ENCODE measurements at regions not wholly inside any gene's neighbourhood (a gene's known extent, or its start where the extent isn't known, plus 50 kb on each side); places are given as distances from the start of the nearest gene placed in this dataset.
"Not testable (repeated sequence)": the region's sequence is repeated elsewhere in the genome, so short reads cannot be mapped to it uniquely, and the experiment has no call there.

DNA sequence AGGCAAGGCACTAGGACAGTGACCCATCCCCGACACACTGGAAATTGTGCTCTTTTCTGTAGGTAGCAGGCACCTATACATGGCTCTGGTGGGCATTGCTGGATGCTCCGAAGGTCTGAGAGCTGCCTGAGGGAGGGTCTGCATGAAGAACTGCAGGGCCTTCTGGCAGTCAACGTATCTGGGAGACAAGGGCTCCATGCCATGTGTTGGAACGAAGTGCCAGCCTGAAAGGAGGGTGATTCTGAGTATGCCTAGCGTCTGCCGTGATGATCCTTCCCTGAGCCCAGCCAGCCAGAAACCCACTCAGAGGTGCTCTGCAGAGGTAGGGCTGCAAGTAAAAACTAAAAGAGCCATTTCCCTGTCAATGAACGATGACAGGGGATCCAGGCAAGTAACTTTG lies 453.2 kb downstream of the MED10 start:
- DNase-seq: no peak

- DNase-seq: no peak
Observed at GRCh38 chr5:5919411-5919810, 458.9 kb downstream of the MED10 start.

GRCh38 chr5:5906778-5907177 lies 471.6 kb downstream of the MED10 start:
- no peak for DNase-seq

DNA sequence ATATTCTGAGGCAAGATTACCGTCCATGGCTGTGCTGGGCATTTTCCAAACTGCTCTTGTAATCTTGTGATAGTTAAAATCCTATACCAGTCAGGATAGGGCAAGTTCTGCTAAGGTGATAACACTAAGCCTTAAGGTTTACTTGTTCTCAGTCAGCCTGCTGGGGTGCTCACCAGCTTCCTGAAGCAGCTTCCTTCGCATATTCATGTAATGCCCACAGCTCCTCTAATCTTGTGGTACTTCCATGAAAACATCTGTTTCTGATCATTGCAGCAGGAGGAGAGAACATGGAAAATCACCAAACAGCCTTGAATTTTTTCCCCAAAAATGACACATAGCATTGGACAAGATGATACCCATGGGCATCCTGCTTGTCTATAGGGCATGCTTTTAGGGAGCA lies 473.2 kb downstream of the MED10 start:
- no peak for DNase-seq

GRCh38 chr5:5904113-5904512 lies 474.2 kb downstream of the MED10 start:
- DNase-seq: no peak

DNA sequence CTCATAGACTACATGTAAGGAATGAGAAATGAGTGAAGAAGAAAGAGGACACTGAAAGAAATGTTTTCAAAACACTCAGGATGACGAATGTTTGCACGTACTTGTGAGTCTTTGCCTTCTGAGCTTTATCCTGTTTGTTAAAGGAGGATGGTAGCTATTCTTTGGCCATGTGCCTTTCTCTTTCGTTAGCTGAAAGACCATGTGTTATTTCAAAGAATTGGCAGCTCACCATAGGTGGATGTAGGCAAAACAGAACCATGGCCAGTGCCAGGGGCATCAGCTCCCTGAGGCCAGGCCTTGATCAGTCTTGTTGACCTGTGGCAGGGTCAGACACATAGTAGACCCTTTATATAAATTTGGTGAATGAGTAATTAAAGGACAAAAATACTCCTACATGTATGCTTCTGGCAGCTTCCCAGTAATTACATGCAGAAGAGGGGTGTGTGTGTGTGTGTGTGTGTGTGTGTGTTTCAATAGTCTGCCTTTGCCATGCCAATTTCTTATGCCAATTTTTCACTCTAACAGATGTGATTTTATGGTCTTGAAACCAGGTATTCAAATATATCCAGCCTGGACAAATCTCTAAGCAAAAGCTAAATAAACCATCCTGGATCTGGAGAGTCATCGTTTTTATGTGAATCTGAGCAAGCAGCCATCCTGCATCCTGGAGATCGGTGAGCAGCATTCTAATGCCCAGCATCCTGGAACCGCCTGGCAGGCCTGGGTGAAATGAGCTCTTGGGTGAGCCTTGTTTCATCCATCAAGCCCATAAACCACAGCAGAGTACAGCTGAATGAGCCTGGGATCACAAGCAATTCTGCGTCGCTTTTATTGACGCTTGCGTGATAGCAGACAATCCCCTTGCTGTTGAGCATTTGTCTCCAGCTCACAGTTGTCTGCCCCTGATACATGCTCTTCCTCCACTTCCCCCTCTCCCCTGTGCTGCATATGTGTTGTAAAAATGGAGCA lies 475.4 kb downstream of the MED10 start:
- no peak for DNase-seq

GRCh38 chr5:5900350-5900749 lies 477.9 kb downstream of the ICE1 start:
- DNase-seq: no peak

GRCh38 chr5:5899716-5900115 lies 477.2 kb downstream of the ICE1 start:
- no peak for DNase-seq

GRCh38 chr5:5888284-5888683 lies 465.8 kb downstream of the ICE1 start:
- no peak for DNase-seq

DNA sequence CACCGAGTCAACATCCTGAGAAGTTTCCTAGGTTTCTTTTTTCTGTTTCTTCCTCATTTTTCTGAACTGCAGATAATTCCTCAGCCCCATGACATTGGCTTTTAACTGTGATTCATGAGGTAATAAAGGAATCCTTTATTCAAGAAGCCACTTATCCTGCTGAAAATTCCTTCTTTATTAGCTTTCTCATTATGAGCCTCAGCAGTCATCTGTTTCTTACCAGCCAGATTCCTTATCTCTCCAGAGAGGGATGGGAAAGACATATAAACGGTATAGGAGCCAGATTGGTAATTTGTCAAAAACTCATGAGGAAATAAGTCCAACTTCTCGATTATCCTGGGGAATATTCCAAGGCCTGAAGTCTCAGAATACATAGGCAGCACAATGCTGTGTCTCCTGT lies 465.4 kb downstream of the ICE1 start:
- DNase-seq: no peak

DNA sequence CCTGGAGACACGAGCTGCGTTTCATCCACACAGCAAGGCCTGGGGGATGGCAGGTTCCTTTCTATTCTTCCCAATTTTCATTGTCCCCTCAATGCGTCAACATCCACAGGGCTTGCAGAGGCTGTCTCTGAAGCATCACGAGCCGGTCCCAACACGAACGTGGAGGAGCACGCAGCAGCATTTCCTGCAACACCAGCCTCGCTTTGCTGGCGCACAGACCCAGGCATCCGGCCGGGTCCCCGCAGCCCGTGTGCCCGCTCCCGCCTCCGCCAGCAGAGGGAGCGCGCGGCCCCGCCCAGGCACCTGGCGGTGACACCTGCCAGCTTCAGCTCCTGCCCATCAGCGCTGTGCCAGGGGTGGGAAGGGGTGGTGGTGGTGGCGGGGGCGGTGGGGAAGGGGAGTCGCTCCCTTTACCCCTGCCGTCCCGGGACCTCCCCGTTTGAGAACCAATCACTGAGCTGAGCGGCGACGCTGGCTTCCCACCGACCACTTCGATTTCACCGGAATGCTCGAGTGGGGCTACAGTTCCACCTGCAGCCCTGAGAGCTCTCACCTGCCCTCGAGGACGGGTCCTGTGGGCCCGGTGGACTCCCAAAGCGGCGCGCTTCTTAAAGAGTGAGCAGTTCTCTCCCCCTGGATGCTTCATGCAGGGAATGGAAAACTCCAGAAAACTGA lies 464.5 kb downstream of the ICE1 start:
- no peak for DNase-seq

DNA sequence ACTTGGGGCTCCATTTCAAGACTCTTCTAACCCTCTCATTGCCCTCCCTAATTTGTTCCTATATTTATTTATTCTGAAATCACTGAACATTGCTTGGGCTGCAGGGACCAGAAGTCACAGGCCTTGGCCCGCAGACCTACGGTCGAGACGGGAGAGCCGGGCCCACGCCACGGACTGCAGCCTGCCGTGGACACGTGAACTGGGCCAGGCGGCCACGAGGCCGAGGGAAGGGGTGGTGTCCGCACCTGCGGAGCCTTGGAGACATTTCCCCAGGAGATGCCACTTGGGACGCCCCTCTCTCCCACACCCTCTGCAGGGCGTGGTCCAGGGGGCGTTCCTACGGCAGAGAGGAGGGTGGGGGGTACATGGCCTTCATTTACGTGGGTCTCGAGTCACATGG lies 463.9 kb downstream of the ICE1 start:
- no peak for DNase-seq

GRCh38 chr5:5885782-5886181 lies 463.3 kb downstream of the ICE1 start:
- no peak for DNase-seq

DNA sequence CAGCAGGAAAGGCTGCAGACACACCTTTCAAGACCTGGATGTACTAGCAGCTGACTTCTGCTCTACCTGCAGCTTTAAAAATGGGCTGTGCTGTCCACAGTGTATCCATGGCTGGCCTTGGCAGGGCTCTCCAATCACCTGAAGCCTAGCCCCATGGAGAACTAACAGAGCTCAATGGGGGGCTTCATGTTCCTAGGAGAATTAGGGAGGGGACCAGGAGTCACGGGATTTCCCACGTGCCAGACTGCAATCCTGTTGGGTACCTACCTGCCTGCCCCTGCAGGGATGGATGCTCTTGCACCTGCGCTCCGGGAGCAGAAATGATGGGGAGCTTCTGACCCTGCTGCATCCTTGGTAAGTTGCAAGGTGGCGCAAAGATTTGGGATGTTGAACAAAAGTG lies 462.1 kb downstream of the ICE1 start:
- no peak for DNase-seq

DNA sequence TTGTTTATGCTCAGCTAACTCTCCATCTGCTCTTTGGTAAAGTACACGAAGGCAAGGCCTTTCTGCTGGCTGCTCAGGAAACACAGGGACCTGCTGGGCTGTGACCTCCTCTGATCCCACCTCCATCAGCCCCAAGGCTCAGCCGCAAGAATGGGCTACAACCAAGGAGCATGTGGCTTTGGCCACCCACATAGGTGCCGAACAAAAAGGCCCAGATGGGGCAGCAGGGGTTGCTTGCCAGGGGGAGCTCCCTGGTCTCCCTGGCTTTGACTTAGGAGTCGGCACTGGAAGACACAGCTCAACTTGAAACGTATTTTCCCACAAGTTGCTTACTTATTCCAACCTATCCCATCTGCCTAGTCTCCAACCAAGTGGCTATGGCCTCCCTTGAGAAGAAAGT lies 461.1 kb downstream of the ICE1 start:
- DNase-seq: no peak

GRCh38 chr5:5883146-5883545 lies 460.7 kb downstream of the ICE1 start:
- no peak for DNase-seq

DNA sequence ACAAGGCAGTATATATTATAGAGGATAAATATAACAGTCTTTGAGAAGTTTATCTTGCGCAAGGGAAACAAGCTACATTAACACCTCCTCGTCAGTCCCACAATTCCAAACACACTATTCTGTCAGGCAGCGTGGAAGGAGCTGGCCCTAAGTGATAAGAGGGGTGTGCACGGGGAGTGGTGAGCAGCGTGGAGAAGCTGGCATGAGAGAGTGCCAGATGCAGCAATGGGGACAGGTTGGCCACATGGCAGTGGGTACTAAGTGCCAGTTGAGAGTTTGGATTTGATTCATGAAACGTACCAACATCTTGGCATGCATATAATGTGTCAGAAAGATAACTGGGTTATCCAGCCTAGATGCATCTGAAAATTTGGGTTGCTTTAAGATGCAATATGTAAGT lies 460.2 kb downstream of the ICE1 start:
- DNase-seq: no peak

DNA sequence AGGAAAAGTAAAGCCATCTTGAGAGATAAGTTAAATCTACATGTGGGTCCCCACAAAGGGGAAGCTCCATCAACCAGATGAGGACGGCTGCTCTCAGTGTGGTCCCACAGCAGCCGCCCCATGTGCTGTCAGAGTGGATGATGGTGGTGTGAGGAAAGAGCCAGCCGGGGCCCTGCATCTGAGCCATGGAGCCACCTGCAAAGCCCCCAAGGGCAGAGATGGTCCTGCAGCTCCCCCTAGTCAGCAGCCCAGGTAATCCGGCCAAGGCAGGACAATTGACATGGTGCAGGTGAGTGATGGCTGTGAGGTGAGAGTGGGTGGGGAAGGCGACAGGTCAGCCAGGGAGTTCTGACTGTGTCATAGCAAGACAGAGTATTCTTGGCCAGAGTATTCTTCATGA lies 458.8 kb downstream of the ICE1 start:
- no peak for DNase-seq

DNA sequence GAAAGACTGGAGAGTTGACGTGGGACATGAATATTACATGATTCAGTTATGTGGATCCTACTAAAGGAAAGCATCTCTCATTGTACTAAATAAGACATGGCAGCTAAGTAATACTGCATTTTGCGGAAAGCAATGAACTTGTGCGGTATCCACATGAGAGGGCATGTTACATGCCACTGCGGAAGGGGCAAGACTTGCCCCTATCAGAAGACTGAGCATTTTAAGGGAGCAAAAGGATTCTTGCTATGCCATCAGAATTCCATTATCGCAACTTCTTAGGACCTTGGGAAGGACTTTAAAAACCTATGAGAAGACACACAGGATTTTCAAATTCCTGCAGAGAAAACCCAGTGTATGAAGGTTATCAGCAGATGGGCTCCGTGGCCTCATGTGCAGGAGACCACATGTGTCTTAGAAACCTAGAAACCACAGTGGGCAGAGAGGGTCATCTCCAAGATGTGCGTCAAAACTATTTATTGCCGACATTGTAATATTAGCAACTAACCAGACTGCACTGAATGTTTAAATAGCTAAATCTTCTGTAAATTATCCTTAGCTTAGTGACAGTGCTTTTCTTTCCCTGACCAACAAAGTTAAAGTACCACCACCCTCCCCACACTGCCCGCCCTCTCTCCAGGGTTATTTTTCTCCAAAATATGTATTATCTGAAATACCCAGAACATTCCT lies 457.7 kb downstream of the ICE1 start:
- DNase-seq: no peak

- DNase-seq: no peak
Observed at GRCh38 chr5:5857396-5857795, 434.9 kb downstream of the ICE1 start.

- no peak for DNase-seq
Observed at GRCh38 chr5:5854087-5854486, 431.6 kb downstream of the ICE1 start.

- DNase-seq: no peak
Observed at GRCh38 chr5:5838493-5838892, 416.0 kb downstream of the ICE1 start.

DNA sequence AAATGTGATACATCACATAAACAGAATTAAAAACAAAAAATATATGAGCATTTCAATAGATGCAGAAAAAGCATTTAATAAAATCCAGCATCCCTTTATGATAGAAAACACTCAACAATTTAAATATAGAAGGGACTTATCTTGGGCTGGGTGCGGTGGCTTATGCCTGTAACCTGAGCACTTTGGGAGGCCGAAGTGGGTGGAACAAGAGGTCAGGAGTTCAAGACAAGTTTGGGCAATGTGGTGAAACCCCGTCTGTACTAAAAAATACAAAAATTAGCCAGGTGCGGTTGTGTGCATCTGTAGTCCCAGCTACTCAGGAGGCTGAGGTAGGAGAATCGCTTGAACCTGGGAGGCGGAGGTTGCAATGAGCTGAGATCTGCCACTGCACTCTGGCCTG lies 409.1 kb downstream of the ICE1 start:
- not testable (repeated sequence) for DNase-seq

- DNase-seq: no peak
Observed at GRCh38 chr5:5828619-5829018, 406.1 kb downstream of the ICE1 start.
